NCI-H2107 treated with DMSO at 0.1 percent for 48 hours (cell line): ENCODE measurements at regions not wholly inside any gene's neighbourhood (a gene's known extent, or its start where the extent isn't known, plus 50 kb on each side); places are given as distances from the start of the nearest gene placed in this dataset.
"Not testable (repeated sequence)": the region's sequence is repeated elsewhere in the genome, so short reads cannot be mapped to it uniquely, and the experiment has no call there.

Experiments used
- DNase-seq: peaks from one replicate; lab custom pipeline; 2025; ENCODE audit not compliant: unreplicated experiment; lab: John Stamatoyannopoulos, UW

DNA sequence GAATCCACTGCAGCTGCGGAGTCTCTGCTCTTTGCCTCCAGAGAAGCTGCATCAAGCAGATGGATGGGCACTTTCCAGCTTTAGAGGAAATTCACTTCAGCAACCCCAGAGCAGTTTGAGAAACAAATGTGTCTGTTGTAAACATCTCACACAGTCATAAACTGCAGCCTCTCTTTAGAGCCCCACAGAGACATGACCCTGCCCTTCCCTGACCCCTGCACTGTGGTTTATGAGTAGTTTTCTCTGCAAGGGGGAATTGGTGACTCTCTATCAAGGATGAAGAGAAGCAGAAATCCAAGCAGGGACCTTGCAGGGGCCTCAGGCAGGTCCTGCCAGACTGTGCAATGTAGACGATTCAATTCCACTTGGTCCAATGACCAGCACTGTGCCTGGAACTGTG, 160.2 kb downstream of the SH2D4B start:
- DNase-seq = no peak

GRCh38 chr10:80699602-80700039, 161.9 kb downstream of the SH2D4B start:
- DNase-seq = peak; percentile 1

- DNase-seq = no peak
These were observed 162.6 kb downstream of the SH2D4B start for GRCh38 chr10:80700252-80700651.

DNA sequence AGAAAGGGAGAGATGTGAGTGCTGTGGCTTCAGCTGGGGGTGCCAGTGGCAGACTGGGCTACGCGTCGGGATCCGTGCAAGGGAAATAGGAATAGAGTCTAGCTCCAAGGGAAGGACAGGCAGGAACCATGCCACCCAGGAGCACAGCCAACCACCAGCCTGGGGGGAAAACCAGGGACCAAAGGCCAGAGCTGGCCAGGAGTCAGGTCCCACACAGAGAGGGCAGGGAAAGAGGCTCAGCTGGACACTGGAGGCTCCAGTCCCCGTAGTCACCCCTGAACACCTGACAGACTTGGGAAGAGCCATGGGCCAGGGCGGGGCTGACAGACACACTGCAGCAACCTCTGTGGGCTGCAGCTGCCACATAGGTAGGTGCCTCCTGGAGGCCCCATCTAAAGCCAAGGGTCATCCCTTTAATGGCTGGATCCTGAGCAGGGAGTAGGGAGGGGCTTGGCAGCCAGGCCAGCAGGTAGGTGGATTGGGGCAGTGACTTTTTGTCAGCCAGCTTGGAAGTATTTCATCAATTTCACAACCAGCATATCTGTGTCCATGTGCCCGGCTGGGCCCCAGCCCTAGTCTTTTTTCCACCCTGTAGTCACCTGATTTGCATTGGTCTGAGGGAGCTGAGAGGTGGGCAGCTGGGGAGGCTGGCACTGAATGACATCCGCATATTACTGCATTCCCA, 163.2 kb downstream of the SH2D4B start:
- DNase-seq = no peak

GRCh38 chr10:80701706-80702105, 164.0 kb downstream of the SH2D4B start:
- DNase-seq = no peak

- no peak for DNase-seq
These were observed 164.4 kb downstream of the SH2D4B start for GRCh38 chr10:80702143-80702542.

- no peak for DNase-seq
These were observed 168.2 kb downstream of the SH2D4B start for GRCh38 chr10:80705899-80706298.

GRCh38 chr10:80708185-80708584, 170.5 kb downstream of the SH2D4B start:
- no peak for DNase-seq

GRCh38 chr10:80708808-80709207, 171.1 kb downstream of the SH2D4B start:
- no peak for DNase-seq

- DNase-seq = no peak
These were observed 172.2 kb downstream of the SH2D4B start for GRCh38 chr10:80709866-80710265.

- DNase-seq = no peak
These were observed 175.8 kb downstream of the SH2D4B start for GRCh38 chr10:80713398-80713928.

DNA sequence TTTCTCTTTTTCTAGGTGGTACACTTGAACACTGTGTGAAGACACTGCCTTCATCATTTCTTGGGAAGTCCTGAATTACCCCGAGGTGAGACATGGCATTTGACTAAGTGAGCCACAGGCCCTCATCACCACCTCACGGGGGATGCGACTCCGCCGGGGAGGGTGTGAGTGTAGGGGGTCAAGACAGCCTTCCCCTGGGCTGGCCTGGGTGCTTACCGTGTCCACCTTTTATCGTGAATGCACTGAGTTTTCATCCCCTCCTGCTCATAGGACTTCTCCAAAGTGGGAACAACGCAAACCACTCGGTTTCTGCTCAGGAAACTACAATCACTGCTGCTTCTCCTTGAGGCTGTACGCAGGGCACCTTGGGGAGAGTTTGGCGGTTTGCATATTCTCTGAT, 176.9 kb downstream of the SH2D4B start:
- no peak for DNase-seq

GRCh38 chr10:80718024-80718423, 180.3 kb downstream of the SH2D4B start:
- DNase-seq = no peak

DNA sequence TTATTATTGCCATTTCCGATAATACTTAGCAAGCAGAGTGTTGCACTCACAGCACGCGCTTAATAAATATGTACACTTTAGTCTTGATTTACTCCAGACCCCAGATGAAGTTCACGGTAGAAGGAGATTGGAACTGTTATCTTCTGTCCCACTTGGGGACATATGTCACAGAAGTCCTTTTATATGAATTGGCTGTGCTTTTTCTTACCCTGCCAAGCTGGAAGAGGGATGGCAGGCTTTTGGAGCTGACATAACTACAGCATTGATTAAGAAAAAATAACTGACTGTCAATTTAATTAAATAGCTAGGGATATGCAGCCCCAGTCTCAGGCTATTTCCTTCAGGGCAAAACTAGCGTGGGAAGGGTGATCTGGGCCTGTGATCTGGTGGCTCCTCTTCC, 182.2 kb downstream of the SH2D4B start:
- DNase-seq = no peak

DNA sequence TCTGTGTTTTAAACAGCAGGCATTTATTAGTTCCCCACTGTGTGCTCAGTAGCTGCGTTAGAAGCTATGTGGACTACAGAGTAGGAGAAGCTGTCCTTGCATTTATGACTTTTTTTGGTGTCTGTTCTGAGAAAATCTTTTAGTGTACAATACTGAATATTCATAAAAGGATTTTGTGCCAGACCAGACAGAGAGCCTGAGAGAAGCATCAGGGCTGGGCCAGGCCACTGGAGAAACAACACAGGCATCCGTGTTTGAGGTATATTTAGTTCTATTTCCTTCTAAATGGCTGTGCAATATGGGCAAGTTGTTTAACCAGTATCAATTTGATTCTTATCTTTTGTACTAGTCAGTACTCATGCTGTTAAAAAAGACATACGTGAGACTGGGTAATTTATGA, 182.8 kb downstream of the SH2D4B start:
- DNase-seq = no peak

- DNase-seq = not testable (repeated sequence)
These were observed 190.7 kb downstream of the SH2D4B start for GRCh38 chr10:80728354-80728753.

DNA sequence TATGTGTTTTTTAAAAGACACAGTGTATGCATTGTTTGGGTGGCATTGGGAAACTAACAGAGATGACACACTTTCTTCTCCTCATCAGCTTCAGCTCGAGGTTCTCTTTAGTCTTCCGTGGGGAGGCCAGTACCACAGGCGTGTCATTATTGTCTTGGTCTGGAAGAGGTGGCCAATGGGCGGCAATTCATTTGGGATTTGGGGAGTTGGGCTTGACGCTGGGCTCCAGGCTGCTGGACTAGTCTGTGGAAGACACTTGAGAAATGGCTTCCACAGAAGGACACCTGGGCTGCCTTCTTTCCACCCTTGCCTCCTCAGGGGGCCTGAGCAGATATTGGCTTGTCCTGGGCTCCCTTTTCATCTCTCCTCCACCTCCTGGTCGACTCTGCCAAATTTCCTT, 192.2 kb downstream of the SH2D4B start:
- no peak for DNase-seq

GRCh38 chr10:80730522-80730921, 192.8 kb downstream of the SH2D4B start:
- DNase-seq = no peak

GRCh38 chr10:80734589-80734988, 196.9 kb downstream of the SH2D4B start:
- no peak for DNase-seq

GRCh38 chr10:80737209-80737608, 199.5 kb downstream of the SH2D4B start:
- no peak for DNase-seq

- DNase-seq = no peak
These were observed 201.6 kb downstream of the SH2D4B start for GRCh38 chr10:80739328-80739727.

DNA sequence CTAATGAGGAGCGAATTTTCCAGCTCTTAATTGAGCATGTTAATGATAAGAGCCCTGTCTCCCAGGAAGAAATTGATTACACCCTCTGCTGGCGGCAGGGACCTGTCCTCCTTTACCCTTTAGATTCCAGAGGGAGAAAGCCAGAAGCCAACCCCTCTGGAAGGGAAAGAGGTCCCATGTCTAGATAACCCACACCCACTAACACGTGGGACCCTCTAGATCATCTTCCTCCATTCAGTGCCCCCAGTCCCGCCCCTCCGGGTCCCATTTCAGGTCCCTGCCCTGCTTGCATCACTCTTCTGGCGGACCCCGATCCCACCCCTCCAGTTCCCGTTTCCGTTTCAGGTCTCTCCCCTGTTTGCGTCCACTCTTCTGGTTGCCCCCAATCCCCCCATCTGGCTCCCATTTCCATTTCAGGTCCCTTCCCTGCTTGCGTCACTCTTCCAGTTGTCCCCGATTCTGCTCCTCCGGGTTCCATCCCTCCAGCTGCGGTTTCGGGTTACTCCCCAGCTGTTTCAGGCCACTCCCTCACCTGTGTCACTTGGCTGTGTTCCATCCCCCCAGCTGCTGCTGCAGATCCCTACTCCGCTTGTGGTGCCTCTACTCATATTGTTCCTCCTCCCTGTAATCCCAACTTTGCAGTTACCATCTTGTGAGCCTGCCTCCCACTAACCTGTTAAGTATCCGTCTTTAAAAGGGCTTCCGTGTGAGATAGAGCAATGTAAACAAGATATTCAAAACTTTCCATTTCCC, 202.4 kb downstream of the SH2D4B start:
- no peak for DNase-seq
